ENCODE measurements at regions not wholly inside any gene's neighbourhood (a gene's known extent, or its start where the extent isn't known, plus 50 kb on each side); places are given as distances from the start of the nearest gene placed in this dataset.

- no peak for DNase-seq
Measured at GRCh38 chr20:50301712-50302111, 111.1 kb downstream of the CEBPB start.

GRCh38 chr20:50302341-50303057 lies 111.9 kb downstream of the CEBPB start:
- DNase-seq = no peak

- no peak for DNase-seq
Measured at GRCh38 chr20:50303573-50304500, 113.2 kb downstream of the CEBPB start.

- DNase-seq = no peak
Measured at GRCh38 chr20:50304501-50304856, 113.8 kb downstream of the CEBPB start.

- DNase-seq = no peak
Measured at GRCh38 chr20:50304923-50305635, 114.4 kb downstream of the CEBPB start.

- no peak for DNase-seq
Measured at GRCh38 chr20:50305636-50306477, 115.2 kb downstream of the CEBPB start.

- no peak for DNase-seq
Measured at GRCh38 chr20:50306478-50307423, 116.1 kb downstream of the CEBPB start.

GRCh38 chr20:50308166-50308512 lies 117.5 kb downstream of the CEBPB start:
- no peak for DNase-seq

- DNase-seq = no peak
Measured at GRCh38 chr20:50308513-50309279, 118.1 kb downstream of the CEBPB start.

GRCh38 chr20:50309280-50309763 lies 118.7 kb downstream of the CEBPB start:
- DNase-seq = no peak

- DNase-seq = no peak
Measured at GRCh38 chr20:50309764-50310672, 119.4 kb downstream of the CEBPB start.

- no peak for DNase-seq
Measured at GRCh38 chr20:50310673-50311051, 120.0 kb downstream of the CEBPB start.

GRCh38 chr20:50311308-50312001 lies 120.8 kb downstream of the CEBPB start:
- DNase-seq = no peak

GRCh38 chr20:50312002-50312681 lies 121.5 kb downstream of the CEBPB start:
- DNase-seq = no peak

GRCh38 chr20:50312682-50313521 lies 122.3 kb downstream of the CEBPB start:
- DNase-seq = no peak

- DNase-seq = no peak
Measured at GRCh38 chr20:50313522-50313820, 122.8 kb downstream of the CEBPB start.

Data from activated naive CD4-positive, alpha-beta T cell (primary cell).